Panc1 (cell line): ENCODE measurements at regions not wholly inside any gene's neighbourhood (a gene's known extent, or its start where the extent isn't known, plus 50 kb on each side); places are given as distances from the start of the nearest gene placed in this dataset.

Experiments used
- ATAC-seq: fragments of 200-7000 bp; cut with Tn5 transposase; 2 replicates; pipeline ENCODE4 v1.9.1; 2020; ENCODE audit warnings: mild to moderate bottlenecking, moderate library complexity
- BruUV-seq: library from RNA; stranded (reverse); fragments of 400-500 nt; replicated peaks from 2 replicates; lab custom pipeline; 2021; lab: Mats Ljungman, UMichigan
- CTCF ChIA-PET: fragments of 300-600 bp; sonication (Branson Sonifier 250); formaldehyde crosslinking; loops from one replicate; lab custom pipeline; 2022; ENCODE audit warnings: antibody characterized with exemption; lab: Charles Lee
- POLR2A ChIA-PET: fragments of 300-600 bp; sonication (Branson Sonifier 250); formaldehyde crosslinking; loops from one replicate; lab custom pipeline; 2022; ENCODE audit warnings: antibody characterized with exemption; lab: Charles Lee
- DNase-seq: peaks from one replicate; pipeline ENCODE4 v3.0.0-alpha.2; 2010; ENCODE audit warnings: low read depth, low spot score
- H3K27ac ChIP-seq: 2 replicates; pipeline ENCODE4 v1.5.1; 2011; ENCODE audit warnings: mild to moderate bottlenecking, low read length, inconsistent platforms
- H3K27me3 ChIP-seq: fragments of 200-500 bp; sonication (Bioruptor generic); 2 replicates; pipeline ENCODE4 v1.6.0; 2014; ENCODE audit warnings: low read length, inconsistent platforms; ENCODE audit not compliant: control insufficient read depth, insufficient read depth
- H3K36me3 ChIP-seq: fragments of 200-500 bp; sonication (Bioruptor generic); 2 replicates; pipeline ENCODE4 v1.5.1; 2014; ENCODE audit warnings: inconsistent platforms, mild to moderate bottlenecking, low read length, moderate library complexity; ENCODE audit not compliant: control insufficient read depth, insufficient read depth
- H3K4me1 ChIP-seq: 2 replicates; pipeline ENCODE4 v1.5.1; 2011; ENCODE audit warnings: inconsistent platforms, mild to moderate bottlenecking, low read length, moderate library complexity; ENCODE audit not compliant: control insufficient read depth, insufficient read depth
- H3K4me3 ChIP-seq, 2 experiments: 2 replicates each; pipeline ENCODE4 v1.5.1; 2011 to 2012; ENCODE audit warnings: low read depth in 2 of 2, low read length in 2 of 2, mild to moderate bottlenecking in 2 of 2, inconsistent platforms in 1 of 2, moderate library complexity in 1 of 2
- H3K9me3 ChIP-seq: fragments of 200-500 bp; sonication (Bioruptor generic); 2 replicates; pipeline ENCODE4 v1.5.1; 2014; ENCODE audit warnings: low read depth, mild to moderate bottlenecking, inconsistent platforms, low read length, moderate library complexity; ENCODE audit not compliant: control insufficient read depth, insufficient read depth
- CTCF ChIP-seq: fragments of 450-650 bp; IDR thresholded peaks from 2 replicates; pipeline ENCODE4 v1.5.1; 2017; ENCODE audit warnings: mild to moderate bottlenecking
- POLR2AphosphoS5 ChIP-seq: IDR thresholded peaks from 2 replicates; pipeline ENCODE4 v1.6.1; 2012; ENCODE audit warnings: mild to moderate bottlenecking, low read depth, low read length, moderate library complexity
- REST ChIP-seq, 2 experiments: IDR thresholded peaks; 2 replicates each; pipeline ENCODE4 v1.6.1; 2011 to 2012; ENCODE audit warnings: low read depth in 2 of 2, control low read depth in 1 of 2, low read length in 1 of 2, mild to moderate bottlenecking in 1 of 2, moderate library complexity in 1 of 2; ENCODE audit not compliant: insufficient read depth in 1 of 2
- SIN3A ChIP-seq: IDR thresholded peaks from 2 replicates; pipeline ENCODE4 v1.6.1; 2012; ENCODE audit warnings: low read depth, mild to moderate bottlenecking, low read length, moderate library complexity, borderline replicate concordance; ENCODE audit not compliant: insufficient read depth
- TCF7L2 ChIP-seq: IDR thresholded peaks from 2 replicates; pipeline ENCODE4 v1.6.1; 2011; ENCODE audit warnings: mild to moderate bottlenecking, low read depth, low read length, inconsistent platforms
- in situ Hi-C: cut with HindIII; loops from 2 replicates; pipeline ENCODE4 v1.10.0; 2016; ENCODE audit warnings: low sequenced_read_pairs, low pct_unique_long_range_greater_than_20kb
- intact Hi-C: fragments of 100-400 bp; cut with micrococcal nuclease; formaldehyde crosslinking; loops from one replicate; pipeline ENCODE4 v1.10.0; 2022; ENCODE audit not compliant: unreplicated experiment

DNA sequence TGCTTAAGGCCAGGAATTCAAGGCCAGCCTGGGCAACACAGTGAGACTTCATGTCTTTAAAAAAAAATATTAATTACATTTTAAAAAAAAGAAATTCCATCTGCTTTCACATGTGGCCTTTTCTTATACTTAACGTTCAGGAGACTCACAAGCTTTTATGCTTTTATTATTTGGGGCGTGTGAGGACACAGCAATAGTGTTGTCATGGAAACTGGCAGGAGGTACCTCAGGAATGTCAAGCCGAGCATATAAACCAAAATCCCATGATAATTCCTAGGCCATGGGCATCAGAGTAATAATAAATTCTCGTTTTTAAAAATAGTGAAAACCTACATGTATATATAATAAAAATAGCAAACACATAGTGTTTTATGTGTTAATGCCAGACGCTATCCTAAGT, 89.8 kb downstream of the IYD start:
- Histone ChIP-seq H3K27me3 (no peaks in the 10 kb centered on the region), H3K4me3 (no peak overlapping the region), H3K27ac (no peak overlapping the region), H3K36me3 (no peaks in the 10 kb centered on the region), H3K4me1 (no peaks in the 10 kb centered on the region), H3K9me3 (no peaks in the 10 kb centered on the region)
- ChIA-PET CTCF (no interaction called here), POLR2A (no interaction called here)
- DNase-seq: no peak
- intact Hi-C loops: no loop called here
- in situ Hi-C loops: no loop called here
- TF ChIP-seq SIN3A: no peak
- BruUV-seq: no TSS peak
- no peak for ATAC-seq

DNA sequence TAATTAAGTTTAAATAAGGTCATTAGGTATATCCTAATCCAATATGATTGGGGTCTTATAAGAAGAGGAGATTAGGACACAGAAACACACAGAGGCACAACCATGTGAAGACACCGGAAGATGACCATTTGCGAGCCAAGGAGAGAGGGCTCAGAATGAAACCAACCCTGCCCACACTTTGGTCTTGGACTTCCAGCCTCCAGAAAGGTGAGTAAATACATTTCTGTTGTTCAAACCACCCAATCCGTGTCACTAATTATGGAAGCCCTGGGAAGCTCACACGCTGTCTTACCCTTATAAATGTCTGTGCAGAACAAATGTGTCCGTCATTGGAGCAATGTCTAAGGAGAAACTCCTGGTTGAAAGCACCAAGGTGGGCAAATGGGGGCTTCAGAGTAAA, 95.0 kb downstream of the IYD start:
- BruUV-seq: no TSS peak
- CTCF ChIA-PET: no interaction called here
- intact Hi-C loops: no loop called here
- in situ Hi-C loops: no loop called here
- Histone ChIP-seq H3K4me1 (no peaks in the 10 kb centered on the region; the same call in 1 of the 2 replicates), H3K27me3 (no peaks in the 10 kb centered on the region; the same call in 1 of the 2 replicates), H3K36me3 (no peaks in the 10 kb centered on the region), H3K9me3 (no peaks in the 10 kb centered on the region), H3K27ac (no peak overlapping the region), H3K4me3 (no peak overlapping the region)
- DNase-seq (no peak), ATAC-seq (no peak)
- TF ChIP-seq REST (IDR thresholded peaks at IDR 0.05; ENCODE audit: insufficient read depth in 1 of 2, low read depth in 2 of 2, low read length in 1 of 2) (no peak), POLR2AphosphoS5 (no peak), TCF7L2 (no peak), CTCF (no peak), SIN3A (no peak)
- POLR2A ChIA-PET: no interaction called here

DNA sequence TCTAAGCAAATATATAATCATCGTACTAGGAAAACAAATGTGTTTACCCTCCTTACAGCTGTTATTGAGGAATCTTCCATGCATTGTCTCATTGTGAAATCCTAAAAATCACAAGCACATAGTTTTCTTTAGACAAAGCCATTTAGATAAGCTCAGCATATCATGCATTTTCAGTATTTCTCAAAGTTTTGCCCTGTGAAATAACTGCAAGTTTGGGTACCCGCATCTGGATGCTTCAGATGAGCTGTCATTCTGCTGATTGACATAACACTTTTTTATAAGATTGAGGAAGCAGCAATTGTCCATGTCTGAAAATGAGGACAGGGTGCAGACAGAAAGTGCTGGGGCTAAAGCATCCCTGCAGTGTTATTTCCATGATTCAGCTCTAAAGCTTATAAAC, 96.2 kb downstream of the IYD start:
- no peak overlapping the region for H3K27ac ChIP-seq
- no peaks in the 10 kb centered on the region for H3K9me3 ChIP-seq
- TF ChIP-seq CTCF: no peak
- TF ChIP-seq POLR2AphosphoS5: no peak
- no peak for TF ChIP-seq TCF7L2
- no peak for TF ChIP-seq REST (IDR thresholded peaks at IDR 0.05; ENCODE audit: insufficient read depth in 1 of 2, low read depth in 2 of 2, low read length in 1 of 2)
- TF ChIP-seq SIN3A: no peak
- H3K4me3 ChIP-seq: no peak overlapping the region
- ATAC-seq: no peak
- CTCF ChIA-PET: no interaction called here
- no peaks in the 10 kb centered on the region for H3K36me3 ChIP-seq
- POLR2A ChIA-PET: no interaction called here
- BruUV-seq: no TSS peak
- DNase-seq: no peak
- intact Hi-C loops: no loop called here
- no peaks in the 10 kb centered on the region; the same call in none of the 2 replicates for H3K27me3 ChIP-seq
- H3K4me1 ChIP-seq: no peaks in the 10 kb centered on the region; the same call in 1 of the 2 replicates
- in situ Hi-C loops: no loop called here
